SH-SY5Y (cell line): ENCODE measurements at regions not wholly inside any gene's neighbourhood (a gene's known extent, or its start where the extent isn't known, plus 50 kb on each side); places are given as distances from the start of the nearest gene placed in this dataset.

ENCODE experiments used
- GATA2 ChIP-seq: IDR thresholded peaks from 2 replicates; pipeline ENCODE4 v1.6.1; 2011; ENCODE audit warnings: mild to moderate bottlenecking, low read depth, low read length
- GATA3 ChIP-seq: IDR thresholded peaks from 2 replicates; pipeline ENCODE4 v1.6.1; 2011; ENCODE audit warnings: low read depth, mild to moderate bottlenecking, low read length, moderate library complexity

GRCh38 chr2:228509021-228509420, 327.5 kb upstream of the SPHKAP start:
- TF ChIP-seq GATA2 (no peak), GATA3 (no peak)

GRCh38 chr2:228507870-228508269, 326.4 kb upstream of the SPHKAP start:
- TF ChIP-seq GATA3 (no peak), GATA2 (no peak)

GRCh38 chr2:228507231-228507824, 325.8 kb upstream of the SPHKAP start:
- no peak for TF ChIP-seq GATA3
- no peak for TF ChIP-seq GATA2

- TF ChIP-seq GATA3, result no peak
- no peak for TF ChIP-seq GATA2
These were observed 322.2 kb upstream of the SPHKAP start for GRCh38 chr2:228503731-228504130.

DNA sequence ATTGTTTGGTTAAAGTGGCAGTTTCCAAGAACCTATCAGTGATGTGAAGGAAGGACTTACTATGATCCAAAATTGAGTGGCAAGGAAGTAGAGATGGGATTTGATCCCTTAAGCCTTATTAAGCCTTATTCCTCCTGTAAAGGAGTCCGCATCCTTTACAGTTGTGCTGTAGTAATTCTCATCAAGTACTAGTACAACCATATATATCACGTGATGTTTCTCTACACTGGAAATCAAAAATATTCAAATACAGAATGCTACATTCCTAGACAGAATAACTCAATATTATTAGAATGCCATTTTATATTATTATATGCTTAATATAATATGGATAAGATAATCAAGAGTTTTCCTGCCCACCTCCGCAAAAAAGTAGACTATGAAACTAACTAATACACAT, 312.4 kb upstream of the SPHKAP start:
- no peak for TF ChIP-seq GATA2

GRCh38 chr2:228479014-228479413, 297.5 kb upstream of the SPHKAP start:
- TF ChIP-seq GATA3, result no peak

- TF ChIP-seq GATA3 (no peak), GATA2 (no peak)
These were observed 293.0 kb upstream of the SPHKAP start for GRCh38 chr2:228474466-228474865.

- TF ChIP-seq GATA2 (no peak), GATA3 (no peak)
These were observed 288.2 kb upstream of the SPHKAP start for GRCh38 chr2:228469721-228470120.

DNA sequence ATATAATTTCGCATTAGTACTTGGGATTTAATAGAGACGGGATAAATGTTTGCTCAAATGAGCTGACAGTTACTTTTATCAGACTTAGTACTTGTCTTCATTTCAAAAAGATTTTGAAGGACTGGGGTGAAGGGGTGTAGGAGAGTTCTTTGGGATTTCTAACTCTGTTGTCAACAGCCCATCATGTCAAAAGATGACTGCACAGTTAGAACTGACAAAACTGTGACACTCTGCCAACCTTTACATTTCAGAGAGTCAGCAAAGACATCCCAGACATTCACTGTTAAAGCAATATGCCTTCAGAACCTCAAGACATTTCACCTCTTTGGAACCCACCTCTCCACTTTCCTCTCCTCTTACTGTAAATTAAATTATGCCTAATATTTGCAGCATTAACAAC, 285.4 kb upstream of the SPHKAP start:
- TF ChIP-seq GATA3 (no peak), GATA2 (no peak)

GRCh38 chr2:228465408-228465807, 283.9 kb upstream of the SPHKAP start:
- TF ChIP-seq GATA2, result no peak
- no peak for TF ChIP-seq GATA3

- TF ChIP-seq GATA3 (no peak), GATA2 (no peak)
These were observed 276.9 kb upstream of the SPHKAP start for GRCh38 chr2:228458364-228458763.

DNA sequence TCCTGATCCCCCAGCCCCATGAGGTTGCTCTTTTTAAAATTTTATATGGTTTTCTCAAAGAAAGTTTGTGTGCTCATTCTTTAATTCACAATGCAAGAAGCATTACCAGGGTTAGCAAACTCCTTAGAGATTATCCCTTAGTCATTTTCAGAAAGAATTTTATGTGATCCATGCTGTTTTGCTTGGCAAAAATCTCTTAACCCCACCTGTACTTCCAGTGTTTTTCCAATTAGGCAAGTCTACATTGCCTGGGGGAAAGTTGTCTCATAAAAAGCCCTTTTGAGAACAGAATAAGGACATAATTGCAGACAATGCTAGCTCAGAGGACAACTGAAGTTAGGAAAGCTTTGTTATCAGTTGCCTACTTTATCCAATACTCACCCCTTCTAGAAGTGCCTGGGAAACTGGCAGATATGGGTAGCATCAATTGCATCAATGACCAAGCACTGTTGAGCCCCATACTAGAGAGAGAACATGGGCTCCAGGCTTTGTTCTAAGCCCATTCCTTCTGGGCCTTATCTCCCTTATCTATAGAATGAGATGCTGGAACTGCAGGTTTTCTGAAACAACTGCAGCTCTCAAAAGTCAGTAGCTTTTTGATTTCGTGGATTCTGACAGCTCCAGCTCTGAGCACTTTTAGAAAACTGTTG, 265.9 kb upstream of the SPHKAP start:
- TF ChIP-seq GATA2 (no peak), GATA3 (no peak)

DNA sequence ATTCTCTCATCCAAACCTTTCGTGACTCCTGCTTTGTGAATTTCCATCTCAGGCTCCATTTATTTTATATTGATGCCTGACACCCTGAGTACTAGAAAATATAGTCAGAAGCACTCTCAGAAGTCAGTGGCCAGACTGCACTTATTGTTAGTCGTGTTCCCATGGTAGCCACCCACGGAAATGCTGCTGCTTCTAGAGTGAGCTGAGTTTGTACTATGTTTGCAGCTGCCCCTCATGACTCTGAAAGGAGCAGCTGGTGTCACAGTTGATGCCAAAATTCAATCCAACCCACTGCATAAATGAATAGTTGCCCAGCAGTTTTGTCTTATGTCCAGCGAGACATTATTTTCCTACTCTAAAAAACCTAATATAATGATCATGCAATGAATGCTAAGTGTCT, 265.2 kb upstream of the SPHKAP start:
- no peak for TF ChIP-seq GATA3
- TF ChIP-seq GATA2, result no peak

DNA sequence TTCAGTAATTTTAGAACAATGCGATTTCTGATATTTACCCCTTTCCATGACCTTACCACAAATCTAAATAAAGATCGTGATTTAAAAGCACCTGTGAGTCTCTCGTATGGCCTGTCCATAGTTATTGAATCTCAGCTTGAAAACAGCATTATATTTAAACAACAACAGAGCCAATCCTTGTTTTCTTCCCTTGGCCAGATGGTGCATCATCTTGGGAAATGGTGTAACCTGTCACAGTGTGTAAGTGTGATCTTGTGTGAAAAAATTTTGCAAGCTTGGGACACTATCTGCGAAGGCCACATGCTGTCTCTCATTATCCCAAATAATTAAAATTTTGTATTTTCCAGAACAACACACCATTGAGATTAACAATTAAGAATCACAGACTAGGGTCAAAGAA, 262.7 kb upstream of the SPHKAP start:
- TF ChIP-seq GATA2, result no peak
- no peak for TF ChIP-seq GATA3

DNA sequence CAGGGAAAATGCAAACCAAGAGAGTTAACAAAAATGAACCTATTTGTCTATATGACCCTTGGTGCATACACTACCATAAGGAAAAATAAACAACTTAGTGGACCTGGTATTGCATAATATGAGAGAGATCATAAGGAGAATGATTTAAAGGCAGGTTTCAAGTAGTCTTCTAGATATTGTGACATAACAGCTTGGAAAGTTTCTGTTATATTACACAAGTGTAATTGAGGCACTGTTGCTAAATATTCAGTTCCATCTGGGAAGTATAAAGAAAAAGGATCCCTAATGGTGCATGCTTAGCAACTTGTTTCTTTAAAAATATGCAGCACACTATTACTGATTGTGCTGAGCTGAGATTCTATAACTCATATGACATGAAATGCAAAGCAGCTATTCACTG, 252.2 kb upstream of the SPHKAP start:
- no peak for TF ChIP-seq GATA3
- no peak for TF ChIP-seq GATA2

DNA sequence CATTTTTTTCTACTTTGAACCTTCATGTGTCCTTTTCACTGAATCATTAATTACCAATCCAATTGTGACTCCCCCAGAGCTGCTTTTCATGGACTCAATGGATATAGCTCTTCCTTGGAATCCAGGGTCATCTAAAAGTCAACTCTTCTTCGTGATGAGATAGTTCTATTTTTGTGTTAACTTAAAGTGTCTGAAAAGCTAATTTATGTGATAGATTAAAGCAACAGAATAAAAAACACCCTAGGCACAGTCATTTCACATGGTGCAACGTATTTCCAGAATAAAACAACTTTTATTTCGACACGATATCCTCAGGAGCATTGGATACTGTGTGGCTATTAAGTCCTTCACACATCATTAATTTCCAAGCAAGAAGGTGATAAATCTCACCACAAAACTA, 250.6 kb upstream of the SPHKAP start:
- TF ChIP-seq GATA3, result no peak
- TF ChIP-seq GATA2, result no peak
